ENCODE measurements at regions not wholly inside any gene's neighbourhood (a gene's known extent, or its start where the extent isn't known, plus 50 kb on each side); places are given as distances from the start of the nearest gene placed in this dataset.
A peak's percentile ranks its signal among the peaks of the same experiment; 100 is the strongest.

GRCh38 chr4:14254252-14254651 lies 626.7 kb upstream of the BOD1L1 start:
- Histone ChIP-seq H3K23me2 (ENCODE audit: low read depth, low read length) (no peaks in the 10 kb centered on the region), H3K56ac (replicated peaks; ENCODE audit: insufficient read length, low read depth, low read length) (no peak overlapping the region), H2BK15ac (ENCODE audit: low read length) (no peak overlapping the region), H3K4me2 (ENCODE audit: insufficient read depth in 1 of 2, low read depth in 2 of 2, low read length in 2 of 2) (no peak overlapping the region), H4K5ac (ENCODE audit: insufficient read length, low read depth, low read length) (no peak overlapping the region), H3K79me1 (ENCODE audit: low read depth, low read length) (no peaks in the 10 kb centered on the region), H3K23ac (ENCODE audit: insufficient read length) (no peak overlapping the region), H3K4me1 (replicated peaks in 1 of 4; ENCODE audit: control insufficient read depth in 3 of 4, insufficient read depth in 4 of 4, low read length in 3 of 4) (no peaks in the 10 kb centered on the region), H3K4me3 (ENCODE audit: extremely low read depth in 1 of 4, insufficient read depth in 2 of 4, low read depth in 3 of 4, low read length in 4 of 4) (no peak overlapping the region), H2BK5ac (ENCODE audit: low read depth, low read length) (no peak overlapping the region), H4K8ac (ENCODE audit: extremely low read depth, insufficient read depth, low read length) (no peak overlapping the region), H2BK12ac (ENCODE audit: low read depth, low read length) (no peak overlapping the region), H3K14ac (ENCODE audit: insufficient read length) (no peak overlapping the region), H3K18ac (ENCODE audit: extremely low read depth, low read length) (no peak overlapping the region), H3K9ac (replicated peaks in 1 of 4; ENCODE audit: extremely low read depth in 1 of 4, low read depth in 3 of 4, low read length in 3 of 4) (no peak overlapping the region), H2AFZ (ENCODE audit: low read length) (no peak overlapping the region), H3K79me2 (ENCODE audit: control insufficient read depth in 1 of 2, insufficient read depth in 2 of 2, low read length in 2 of 2) (no peaks in the 10 kb centered on the region), H2BK120ac (replicated peaks; ENCODE audit: low read depth, low read length) (no peak overlapping the region), H3K9me3 (ENCODE audit: insufficient read depth in 2 of 2, low read depth in 1 of 2, low read length in 1 of 2) (no peaks in the 10 kb centered on the region), H3K4ac (replicated peaks; ENCODE audit: insufficient read length, low read depth, low read length) (no peak overlapping the region), H2BK20ac (ENCODE audit: low read length) (no peak overlapping the region), H4K20me1 (replicated peaks in 1 of 2; ENCODE audit: control insufficient read depth in 1 of 2, insufficient read depth in 2 of 2, low read length in 2 of 2) (no peaks in the 10 kb centered on the region), H3K36me3 (ENCODE audit: control insufficient read depth in 2 of 4, insufficient read depth in 4 of 4, low read length in 3 of 4) (no peaks in the 10 kb centered on the region), H4K91ac (replicated peaks; ENCODE audit: insufficient read length, low read length) (no peak overlapping the region), H3K27me3 (replicated peaks in 1 of 4; ENCODE audit: control insufficient read depth in 3 of 4, extremely low read depth in 1 of 4, insufficient read depth in 3 of 4, low read length in 3 of 4) (no peaks in the 10 kb centered on the region), H2AK5ac (ENCODE audit: low read depth, low read length) (no peak overlapping the region), H3K27ac (ENCODE audit: low read depth, low read length) (no peak overlapping the region)
- FAIRE-seq (no peak), DNase-seq (ENCODE audit: low read depth in 1 of 2, low spot score in 2 of 2) (peak in 1 of 2 experiments; percentile 60)
- WGBS, 2 experiments (ENCODE audit: extremely low coverage in 1 of 2, insufficient coverage in 1 of 2, insufficient read length in 1 of 2, insufficient replicate concordance in 2 of 2, low coverage in 1 of 2, low lambda C conversion rate in 2 of 2, missing lambda C conversion rate in 1 of 2) = 94% methylated on average over 4 of the region's 4 CpGs; no CpG with 5 or more reads in 1 of the 2 experiments
- POLR2A ChIA-PET (ENCODE audit: partially characterized antibody) = no interaction called here
- CTCF ChIA-PET (ENCODE audit: partially characterized antibody) = interaction anchor here (0.6 to 2.4 kb wide), 9 partner anchors 12 to 639 kb away, joined by 3 to 6 read pairs (median 3); no protein-coding TSS in a partner anchor
- no peak for TF ChIP-seq NANOG (IDR thresholded peaks at IDR 0.05; ENCODE audit: insufficient read depth, low read depth, low read length, poor library complexity, severe bottlenecking)
- TF ChIP-seq FOSL1 (IDR thresholded peaks at IDR 0.05; ENCODE audit: insufficient read depth, low read depth, low read length) = no peak
- TF ChIP-seq JUN (IDR thresholded peaks at IDR 0.05; ENCODE audit: low read depth, low read length) = no peak
- no peak for TF ChIP-seq KDM4A (IDR thresholded peaks at IDR 0.05; ENCODE audit: low read depth, low read length, severe bottlenecking)
- no peak for TF ChIP-seq SUZ12 (IDR thresholded peaks at IDR 0.05; ENCODE audit: low read length)
- peak; percentile 56 to 76 (median 68) for TF ChIP-seq CTCF (IDR thresholded peaks at IDR 0.05; ENCODE audit: control extremely low read depth in 1 of 3, insufficient read depth in 1 of 3, low read depth in 1 of 3, low read length in 3 of 3)
- no peak for TF ChIP-seq CHD2 (IDR thresholded peaks at IDR 0.05; ENCODE audit: low read length)
- TF ChIP-seq RAD21 (IDR thresholded peaks at IDR 0.05 in 1 of 2, conservative IDR thresholded peaks at IDR 0.05 in 1 of 2; ENCODE audit: low read depth in 2 of 2, low read length in 2 of 2) = peak; percentile 63 to 75
- no peak for TF ChIP-seq CREB1 (IDR thresholded peaks at IDR 0.05)
- no peak for TF ChIP-seq PHF8 (conservative IDR thresholded peaks at IDR 0.05; ENCODE audit: low read depth, low read length)
- TF ChIP-seq YY1 (IDR thresholded peaks at IDR 0.05; ENCODE audit: low read depth, low read length) = 0 out of 2 replicates have a peak, but pooled peaks have one; percentile 32
- no peak for TF ChIP-seq TAF7 (optimal IDR thresholded peaks at IDR 0.05; ENCODE audit: borderline replicate concordance, low read depth, low read length)

Measured in H1 (cell line).